K562 (cell line): ENCODE measurements at regions not wholly inside any gene's neighbourhood (a gene's known extent, or its start where the extent isn't known, plus 50 kb on each side); places are given as distances from the start of the nearest gene placed in this dataset.

Source experiments
- ATAC-seq: fragments of 200-7000 bp; cut with Tn5 transposase; 3 replicates; pipeline ENCODE4 v1.9.1; 2020; ENCODE audit warnings: moderate library complexity
- BruUV-seq: library from RNA; stranded (reverse); fragments of 400-500 nt; replicated peaks from 2 replicates; lab custom pipeline; 2021; lab: Mats Ljungman, UMichigan
- CTCF ChIA-PET: fragments of 300-600 bp; formaldehyde crosslinking; extraction: SDS; loops from one replicate; lab custom pipeline; 2021; ENCODE audit warnings: low intra/inter-chr PET ratio; lab: Yijun Ruan, JAX
- POLR2A ChIA-PET: fragments of 300-600, 350-650 bp; sonication (Branson Sonifier 250); formaldehyde crosslinking; extraction: SDS; loops from one replicate; lab custom pipeline; 2021; ENCODE audit warnings: antibody characterized with exemption, inconsistent platforms; lab: Yijun Ruan, JAX
- DNase-seq, 4 experiments: peaks; one replicate each; pipeline versions ENCODE4 v3.0.0 to v3.0.0-alpha.2; 2011 to 2018; ENCODE audit warnings: low spot score in 3 of 4, mixed read lengths in 3 of 4; ENCODE audit errors: extremely low read depth in 1 of 4
- FAIRE-seq: peaks from 2 replicates; lab custom pipeline; 2011; peaks lifted over from hg19 to GRCh38; lab: Jason Lieb, UNC
- H2AFZ ChIP-seq: 2 replicates; pipeline ENCODE4 v1.6.0; 2011; ENCODE audit warnings: low read depth, low read length, control low read depth, inconsistent platforms
- H3K27ac ChIP-seq: fragments of 200-600 bp; 3 replicates; pipeline ENCODE4 v1.8.0; 2011; ENCODE audit warnings: low read depth, mild to moderate bottlenecking, control low read depth, inconsistent platforms, low read length, moderate library complexity, mixed read lengths; ENCODE audit errors: extremely low read depth
- H3K27me3 ChIP-seq, 2 experiments: fragments of 300-600 bp in 1 of 2; 2 replicates in 1 of 2; 3 replicates in 1 of 2; pipeline versions ENCODE4 v1.6.0 to v1.8.0; 2011; ENCODE audit warnings: inconsistent platforms in 2 of 2, low read length in 2 of 2, mild to moderate bottlenecking in 1 of 2, mixed read lengths in 1 of 2, moderate library complexity in 1 of 2; ENCODE audit not compliant: control insufficient read depth in 2 of 2, insufficient read depth in 2 of 2
- H3K36me3 ChIP-seq: fragments of 300-600 bp; 3 replicates; pipeline ENCODE4 v1.8.0; 2011; ENCODE audit warnings: mild to moderate bottlenecking, low read length, inconsistent platforms; ENCODE audit not compliant: control insufficient read depth, insufficient read depth
- H3K4me1 ChIP-seq, 2 experiments: fragments of 200-600 bp in 1 of 2; replicated peaks in 1 of 2; 2 replicates in 1 of 2; 3 replicates in 1 of 2; pipeline versions ENCODE4 v1.5.1 to v1.8.0; 2011; ENCODE audit warnings: inconsistent platforms in 2 of 2, low read length in 2 of 2, mild to moderate bottlenecking in 1 of 2, mixed read lengths in 1 of 2, moderate library complexity in 1 of 2; ENCODE audit not compliant: control insufficient read depth in 2 of 2, insufficient read depth in 2 of 2
- H3K4me2 ChIP-seq: 2 replicates; pipeline ENCODE4 v1.6.1; 2011; ENCODE audit warnings: low read length, control low read depth, inconsistent platforms, mixed read lengths; ENCODE audit not compliant: insufficient read depth
- H3K4me3 ChIP-seq: fragments of 200-600 bp; sonication (generic), shearing (Covaris generic); 2 replicates; pipeline ENCODE4 v1.5.1; 2016; ENCODE audit warnings: control low read depth, inconsistent platforms
- H3K79me2 ChIP-seq: fragments of 200-600 bp; 3 replicates; pipeline ENCODE4 v1.8.0; 2011; ENCODE audit warnings: low read length, inconsistent platforms; ENCODE audit not compliant: control insufficient read depth, insufficient read depth
- H3K9ac ChIP-seq, 2 experiments: 2 replicates each; pipeline versions ENCODE4 v1.6.0 to v1.6.1; 2011; ENCODE audit warnings: low read depth in 2 of 2, low read length in 2 of 2, control low read depth in 1 of 2, inconsistent platforms in 1 of 2, mild to moderate bottlenecking in 1 of 2, mixed read lengths in 1 of 2; ENCODE audit not compliant: insufficient read depth in 1 of 2
- H3K9me1 ChIP-seq: one replicate; pipeline ENCODE4 v1.6.0; 2011; ENCODE audit warnings: inconsistent platforms, mild to moderate bottlenecking, low read length, moderate library complexity; ENCODE audit not compliant: control insufficient read depth, insufficient read depth
- H3K9me3 ChIP-seq: replicated peaks from 2 replicates; pipeline ENCODE4 v1.5.1; 2011; ENCODE audit warnings: low read depth, low read length, inconsistent platforms; ENCODE audit not compliant: control insufficient read depth, insufficient read depth
- H4K20me1 ChIP-seq: replicated peaks from 2 replicates; pipeline ENCODE4 v1.6.1; 2011; ENCODE audit warnings: low read length, inconsistent platforms, mixed read lengths; ENCODE audit not compliant: control insufficient read depth, insufficient read depth
- RAD21 ChIP-seq, 2 experiments: fragments of 250-450 bp in 1 of 2; fragments of 450-650 bp in 1 of 2; sonication (Bioruptor Pico) in 1 of 2; formaldehyde crosslinking in 1 of 2; IDR thresholded peaks in 1 of 2; conservative IDR thresholded peaks in 1 of 2; 2 replicates each; pipeline versions ENCODE4 v1.4.0 to v1.8.0; 2020 to 2022; ENCODE audit warnings: mild to moderate bottlenecking in 2 of 2, moderate library complexity in 1 of 2
- ZBTB11 ChIP-seq, 3 experiments: fragments of 200-800 bp in 1 of 3; fragments of 250-450 bp in 1 of 3; fragments of 450-650 bp in 1 of 3; sonication (Bioruptor Pico) in 1 of 3; sonication (Bioruptor generic) in 1 of 3; formaldehyde crosslinking in 1 of 3; IDR thresholded peaks; 2 replicates each; pipeline versions ENCODE4 v1.6.1 to v1.8.0; 2016 to 2022; ENCODE audit warnings: mild to moderate bottlenecking in 2 of 3, missing genetic modification characterization in 2 of 3, missing compliant biosample characterization in 1 of 3, moderate library complexity in 1 of 3
- in situ Hi-C: fragments of 300-500 bp; cut with MboI; formaldehyde crosslinking; loops from 4 replicates; pipeline ENCODE4 v1.15.0; 2018; ENCODE audit warnings: inconsistent platforms, mixed read lengths
- intact Hi-C: fragments of 100-400 bp; cut with micrococcal nuclease; formaldehyde crosslinking; loops from 2 replicates; pipeline ENCODE4 v1.14.2; 2022
- TF ChIP-seq, protein P1 (sequence below), 3 experiments: IDR thresholded peaks in 2 of 3; conservative IDR thresholded peaks in 1 of 3; 2 replicates each; pipeline ENCODE4 v1.5.1; 2011 to 2012; ENCODE audit warnings: low read length in 3 of 3, mild to moderate bottlenecking in 3 of 3, control low read depth in 2 of 3, improper control_type of control experiment in 1 of 3, inconsistent platforms in 1 of 3, low read depth in 1 of 3, mixed read lengths in 1 of 3, moderate library complexity in 1 of 3; ENCODE audit not compliant: insufficient read depth in 2 of 3

DNA sequence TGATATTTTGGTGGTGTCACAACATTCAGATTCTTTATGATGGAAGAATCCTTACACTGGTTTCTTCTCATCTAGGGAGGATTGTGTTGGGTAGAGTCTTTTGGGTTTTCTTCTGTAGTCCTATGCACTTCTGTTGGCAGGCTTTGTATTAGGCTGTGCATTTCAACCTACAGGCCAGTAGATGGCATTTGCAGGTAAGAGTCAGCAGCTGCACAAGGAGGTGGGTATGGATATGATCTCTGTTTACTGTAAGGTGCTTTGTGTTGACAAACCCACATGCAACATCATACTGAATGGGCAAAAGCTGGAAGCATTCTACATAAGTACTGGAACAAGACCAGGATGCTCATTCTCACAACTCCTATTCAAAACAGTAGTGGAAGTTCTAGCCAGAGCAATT lies 656.8 kb downstream of the METTL4 start:
- Histone ChIP-seq H3K4me1 (no peaks in the 10 kb centered on the region), H3K4me2 (no peak overlapping the region), H3K27me3 (no peaks in the 10 kb centered on the region), H3K9ac (no peak overlapping the region), H3K9me3 (no peaks in the 10 kb centered on the region; the same call in 1 of the 2 replicates), H4K20me1 (no peaks in the 10 kb centered on the region), H3K27ac (no peak overlapping the region), H3K36me3 (no peaks in the 10 kb centered on the region), H2AFZ (no peak overlapping the region), H3K79me2 (no peaks in the 10 kb centered on the region), H3K9me1 (no peaks in the 10 kb centered on the region), H3K4me3 (no peak overlapping the region)
- ChIA-PET POLR2A (no interaction called here), CTCF (no interaction called here)
- BruUV-seq: no TSS peak
- peak in 1 of 2 experiments; percentile 51; a peak in 2 of 4 replicates for TF ChIP-seq RAD21 (CRISPR knock-in tag; conservative IDR thresholded peaks at IDR 0.05 in 1 of 2, IDR thresholded peaks at IDR 0.05 in 1 of 2)
- TF ChIP-seq ZBTB11 (CRISPR knock-in tag; IDR thresholded peaks at IDR 0.05): no peak
- TF ChIP-seq, protein P1, sequence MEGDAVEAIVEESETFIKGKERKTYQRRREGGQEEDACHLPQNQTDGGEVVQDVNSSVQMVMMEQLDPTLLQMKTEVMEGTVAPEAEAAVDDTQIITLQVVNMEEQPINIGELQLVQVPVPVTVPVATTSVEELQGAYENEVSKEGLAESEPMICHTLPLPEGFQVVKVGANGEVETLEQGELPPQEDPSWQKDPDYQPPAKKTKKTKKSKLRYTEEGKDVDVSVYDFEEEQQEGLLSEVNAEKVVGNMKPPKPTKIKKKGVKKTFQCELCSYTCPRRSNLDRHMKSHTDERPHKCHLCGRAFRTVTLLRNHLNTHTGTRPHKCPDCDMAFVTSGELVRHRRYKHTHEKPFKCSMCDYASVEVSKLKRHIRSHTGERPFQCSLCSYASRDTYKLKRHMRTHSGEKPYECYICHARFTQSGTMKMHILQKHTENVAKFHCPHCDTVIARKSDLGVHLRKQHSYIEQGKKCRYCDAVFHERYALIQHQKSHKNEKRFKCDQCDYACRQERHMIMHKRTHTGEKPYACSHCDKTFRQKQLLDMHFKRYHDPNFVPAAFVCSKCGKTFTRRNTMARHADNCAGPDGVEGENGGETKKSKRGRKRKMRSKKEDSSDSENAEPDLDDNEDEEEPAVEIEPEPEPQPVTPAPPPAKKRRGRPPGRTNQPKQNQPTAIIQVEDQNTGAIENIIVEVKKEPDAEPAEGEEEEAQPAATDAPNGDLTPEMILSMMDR (IDR thresholded peaks at IDR 0.05 in 2 of 3, conservative IDR thresholded peaks at IDR 0.05 in 1 of 3; ENCODE audit: insufficient read depth in 2 of 3, low read depth in 1 of 3, low read length in 3 of 3): peak; percentile 31 to 37 (median 33); a peak in 4 of 6 replicates
- ATAC-seq: peak; percentile 56; the same call in 1 of the 3 replicates
- in situ Hi-C loops (no loop called here), intact Hi-C loops (no loop called here)
- peak in 2 of 4 experiments; percentile 9 to 11 for DNase-seq
- no peak for FAIRE-seq
